RWPE1 (cell line): ENCODE measurements at regions not wholly inside any gene's neighbourhood (a gene's known extent, or its start where the extent isn't known, plus 50 kb on each side); places are given as distances from the start of the nearest gene placed in this dataset.

ENCODE experiments used
- CTCF ChIA-PET: fragments of 350-600 bp; sonication (Branson Sonifier 250); formaldehyde crosslinking; extraction: SDS; loops from one replicate; lab custom pipeline; 2021; lab: Yijun Ruan, JAX
- POLR2A ChIA-PET: fragments of 400-600 bp; formaldehyde crosslinking; extraction: SDS; loops from one replicate; lab custom pipeline; 2020; ENCODE audit warnings: antibody characterized with exemption; ENCODE audit not compliant: low non-redundant PET; lab: Yijun Ruan, JAX
- DNase-seq: peaks from one replicate; pipeline ENCODE4 v3.0.0; 2012; ENCODE audit warnings: low spot score
- H3K27ac ChIP-seq: fragments of 450-650 bp; 2 replicates; pipeline ENCODE4 v1.5.1; 2017
- CTCF ChIP-seq: fragments of 450-650 bp; conservative IDR thresholded peaks from 2 replicates; pipeline ENCODE4 v1.5.1; 2017; ENCODE audit warnings: low read depth, mild to moderate bottlenecking

- H3K27ac ChIP-seq = no peak overlapping the region
- POLR2A ChIA-PET = no interaction called here
- no peak for DNase-seq
- CTCF ChIA-PET = no interaction called here
- no peak for TF ChIP-seq CTCF
Observed at GRCh38 chr3:96361241-96361640, 453.2 kb upstream of the EPHA6 start.

GRCh38 chr3:96370637-96371036 is 443.8 kb upstream of the EPHA6 start:
- no peak overlapping the region for H3K27ac ChIP-seq
- ChIA-PET POLR2A (no interaction called here), CTCF (interaction anchor here (0.7 kb wide), 1 partner anchor 35 kb away, joined by 5 read pairs; no protein-coding TSS in a partner anchor)
- TF ChIP-seq CTCF = no peak
- DNase-seq = no peak

- no peak for DNase-seq
- no peak for TF ChIP-seq CTCF
- ChIA-PET CTCF (no interaction called here), POLR2A (no interaction called here)
- H3K27ac ChIP-seq = no peak overlapping the region
Observed at GRCh38 chr3:96410006-96410730, 404.2 kb upstream of the EPHA6 start.

GRCh38 chr3:96416549-96417255 is 397.7 kb upstream of the EPHA6 start:
- H3K27ac ChIP-seq = no peak overlapping the region
- no peak for TF ChIP-seq CTCF
- ChIA-PET POLR2A (no interaction called here), CTCF (no interaction called here)
- DNase-seq = no peak

- no peak overlapping the region for H3K27ac ChIP-seq
- no peak for TF ChIP-seq CTCF
- CTCF ChIA-PET = no interaction called here
- POLR2A ChIA-PET = no interaction called here
- no peak for DNase-seq
Observed at GRCh38 chr3:96428097-96428496, 386.3 kb upstream of the EPHA6 start.

- TF ChIP-seq CTCF = no peak
- H3K27ac ChIP-seq = no peak overlapping the region
- no peak for DNase-seq
- CTCF ChIA-PET = no interaction called here
- POLR2A ChIA-PET = no interaction called here
Observed at GRCh38 chr3:96430079-96430478, 384.3 kb upstream of the EPHA6 start.
